Common myeloid progenitor, CD34-positive (primary cell): ENCODE measurements at regions not wholly inside any gene's neighbourhood (a gene's known extent, or its start where the extent isn't known, plus 50 kb on each side); places are given as distances from the start of the nearest gene placed in this dataset.

Source experiments
- CTCF ChIA-PET: fragments of 350-600 bp; sonication (Branson Sonifier 250); formaldehyde crosslinking; loops from one replicate; lab custom pipeline; 2021; ENCODE audit warnings: antibody characterized with exemption; lab: Charles Lee
- POLR2A ChIA-PET: fragments of 350-600 bp; sonication (Branson Sonifier 250); formaldehyde crosslinking; loops from one replicate; lab custom pipeline; 2021; ENCODE audit warnings: antibody characterized with exemption; lab: Charles Lee
- DNase-seq, 3 donors: peaks; one replicate each; pipeline versions ENCODE4 v3.0.0 to v3.0.0-alpha.2; 2013
- H3K27ac ChIP-seq, 2 experiments: 1 replicate in 1 of 2; 2 replicates in 1 of 2; pipeline ENCODE4 v1.7.0; 2013; ENCODE audit warnings: inconsistent platforms in 2 of 2, low read length in 2 of 2, mild to moderate bottlenecking in 2 of 2, low read depth in 1 of 2, moderate library complexity in 1 of 2; ENCODE audit not compliant: severe bottlenecking in 2 of 2, insufficient read depth in 1 of 2, poor library complexity in 1 of 2
- H3K27me3 ChIP-seq, 5 experiments: replicated peaks in 2 of 5; 1 replicate in 3 of 5; 2 replicates in 2 of 5; pipeline versions ENCODE4 v1.6.1 to v1.7.0; 2013; ENCODE audit warnings: low read length in 4 of 5, mild to moderate bottlenecking in 2 of 5, moderate library complexity in 2 of 5, inconsistent platforms in 1 of 5; ENCODE audit not compliant: insufficient read depth in 5 of 5, control insufficient read depth in 4 of 5
- H3K36me3 ChIP-seq, 4 experiments: 1 replicate in 2 of 4; 2 replicates in 2 of 4; pipeline versions ENCODE4 v1.6.1 to v1.7.0; 2013; ENCODE audit warnings: low read length in 3 of 4, control low read depth in 1 of 4, mild to moderate bottlenecking in 1 of 4; ENCODE audit not compliant: control insufficient read depth in 4 of 4, insufficient read depth in 4 of 4
- H3K4me1 ChIP-seq, 4 experiments: 1 replicate in 3 of 4; 2 replicates in 1 of 4; pipeline versions ENCODE4 v1.6.1 to v1.7.1; 2013; ENCODE audit warnings: low read length in 3 of 4, mild to moderate bottlenecking in 3 of 4, control low read depth in 1 of 4, inconsistent platforms in 1 of 4, moderate library complexity in 1 of 4; ENCODE audit not compliant: control insufficient read depth in 4 of 4, insufficient read depth in 4 of 4; ENCODE audit errors: control extremely low read depth in 1 of 4
- H3K4me3 ChIP-seq, 7 experiments: 1 replicate in 4 of 7; 2 replicates in 3 of 7; pipeline versions ENCODE4 v1.5.1 to v1.7.0; 2013; ENCODE audit warnings: mild to moderate bottlenecking in 7 of 7, low read length in 6 of 7, moderate library complexity in 6 of 7, inconsistent platforms in 2 of 7, low read depth in 2 of 7, control low read depth in 1 of 7; ENCODE audit not compliant: insufficient read depth in 4 of 7, control insufficient read depth in 1 of 7; ENCODE audit errors: extremely low read depth in 1 of 7
- H3K9me3 ChIP-seq, 5 experiments: 1 replicate in 4 of 5; 2 replicates in 1 of 5; pipeline versions ENCODE4 v1.6.1 to v1.7.1; 2013; ENCODE audit warnings: low read length in 4 of 5, mild to moderate bottlenecking in 2 of 5, inconsistent platforms in 1 of 5, low read depth in 1 of 5, moderate library complexity in 1 of 5; ENCODE audit not compliant: control insufficient read depth in 4 of 5, insufficient read depth in 2 of 5; ENCODE audit errors: control extremely low read depth in 1 of 5
- WGBS: methylation state at CpG from one replicate; pipeline ENCODE4 v1.1.5; 2013; ENCODE audit not compliant: insufficient coverage; 5-methylcytosine and 5-hydroxymethylcytosine counted together

DNA sequence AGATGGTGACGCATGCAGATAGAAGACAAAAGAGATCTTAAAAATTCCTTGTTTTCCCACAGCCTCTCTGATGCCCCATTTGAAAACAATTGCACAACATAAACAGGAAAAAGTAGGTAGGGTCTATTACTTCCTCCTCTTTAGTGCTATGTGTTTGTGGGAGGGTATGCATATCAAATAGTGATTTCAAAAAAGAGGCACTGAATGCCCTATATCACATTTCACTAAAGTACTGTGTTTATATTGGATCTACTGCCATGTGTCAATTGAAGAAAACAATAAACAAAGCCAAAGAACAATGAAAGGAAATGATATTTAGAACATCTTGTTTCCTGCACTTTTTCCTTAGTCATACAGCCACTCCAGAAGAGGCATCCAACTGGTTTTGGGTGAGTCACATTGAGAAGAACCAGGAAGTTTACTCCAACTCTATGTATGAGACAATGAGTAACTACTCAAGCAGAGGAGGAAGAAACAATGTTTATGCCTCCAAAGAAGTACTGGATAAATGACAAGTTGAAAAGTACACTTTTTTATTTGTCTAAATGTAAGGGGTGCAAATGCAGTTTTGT is 583.6 kb downstream of the FBXO15 start:
- no CpG with 5 or more reads among the region's 1 CpG for WGBS
- Histone ChIP-seq H3K4me1 (no peaks in the 10 kb centered on the region), H3K9me3 (no peaks in the 10 kb centered on the region), H3K4me3 (no peak overlapping the region), H3K36me3 (no peaks in the 10 kb centered on the region), H3K27me3 (no peaks in the 10 kb centered on the region), H3K27ac (no peak overlapping the region)
- CTCF ChIA-PET, result no interaction called here
- peak in 1 of 3 donors; percentile 2 for DNase-seq
- POLR2A ChIA-PET, result no interaction called here

DNA sequence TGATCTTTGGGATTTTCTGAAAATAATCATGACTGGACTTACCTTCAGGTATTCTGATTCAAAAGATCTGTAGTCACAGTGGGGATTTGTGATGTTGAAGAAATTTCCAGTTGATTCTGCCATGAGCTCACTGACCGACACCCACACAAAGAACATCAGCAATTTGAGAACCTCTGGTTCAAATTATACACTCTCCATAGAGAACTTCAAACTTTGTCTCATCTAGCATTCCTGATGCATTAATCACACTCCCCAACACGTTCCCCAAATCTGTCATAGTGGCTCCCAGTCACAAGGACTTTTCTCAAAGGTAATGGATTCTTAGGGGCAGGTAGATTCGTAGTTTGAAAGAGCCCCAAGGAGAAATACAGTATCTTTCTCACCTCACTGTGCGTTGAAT is 584.3 kb downstream of the FBXO15 start:
- Histone ChIP-seq H3K4me1 (no peaks in the 10 kb centered on the region), H3K9me3 (no peaks in the 10 kb centered on the region), H3K27ac (no peak overlapping the region), H3K27me3 (no peaks in the 10 kb centered on the region), H3K36me3 (no peaks in the 10 kb centered on the region), H3K4me3 (no peak overlapping the region)
- DNase-seq, result no peak
- ChIA-PET POLR2A (no interaction called here), CTCF (no interaction called here)
- no CpG with 5 or more reads among the region's 4 CpGs for WGBS

DNA sequence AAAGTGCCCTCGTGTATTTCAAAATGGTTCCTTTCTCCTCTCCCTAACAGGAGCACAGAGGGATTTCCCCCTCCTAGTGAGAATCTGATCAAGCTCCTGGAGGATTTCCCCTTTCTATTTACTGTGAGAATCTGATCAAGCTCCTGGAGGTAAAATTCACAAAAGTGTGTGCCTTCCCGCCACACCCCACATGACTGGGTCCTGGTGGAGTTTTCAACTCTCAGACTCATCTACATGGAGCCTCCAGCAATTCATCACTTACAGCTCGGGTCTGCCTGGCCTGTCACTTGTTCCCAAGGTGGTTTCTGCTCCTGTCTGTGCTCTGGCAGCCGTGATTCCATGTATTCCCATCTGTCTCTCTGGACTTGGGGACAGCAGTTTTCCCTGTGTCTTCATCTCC is 590.7 kb downstream of the FBXO15 start:
- 93% methylated on average over 4 of the region's 4 CpGs for WGBS
- Histone ChIP-seq H3K36me3 (no peaks in the 10 kb centered on the region), H3K4me3 (no peak overlapping the region), H3K27ac (no peak overlapping the region), H3K4me1 (no peaks in the 10 kb centered on the region), H3K9me3 (no peaks in the 10 kb centered on the region), H3K27me3 (no peaks in the 10 kb centered on the region)
- DNase-seq, result no peak
- ChIA-PET CTCF (no interaction called here), POLR2A (no interaction called here)

DNA sequence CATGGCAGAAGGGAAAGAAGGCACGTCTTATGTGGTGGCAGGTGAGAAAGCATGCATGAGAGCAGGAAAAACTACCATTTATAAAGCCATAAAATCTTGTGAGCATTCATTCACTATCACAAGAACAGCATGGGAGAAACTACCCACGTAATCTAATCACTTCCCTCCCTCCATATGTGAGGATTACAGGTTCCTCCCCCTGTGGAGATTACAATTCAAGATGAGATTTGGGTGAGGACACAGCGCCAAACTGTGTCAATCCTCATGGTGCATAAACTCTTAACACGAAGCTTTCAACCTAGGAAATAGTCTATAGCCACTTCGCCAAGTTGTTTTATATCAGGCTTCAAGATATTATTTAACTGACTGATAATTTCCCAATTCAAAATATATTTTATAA is 595.5 kb downstream of the FBXO15 start:
- DNase-seq, result no peak
- H3K27ac ChIP-seq, result no peak overlapping the region
- H3K36me3 ChIP-seq, result no peaks in the 10 kb centered on the region
- H3K4me1 ChIP-seq, result no peaks in the 10 kb centered on the region
- ChIA-PET CTCF (no interaction called here), POLR2A (no interaction called here)
- no peak overlapping the region for H3K4me3 ChIP-seq
- H3K9me3 ChIP-seq, result no peaks in the 10 kb centered on the region
- WGBS, result no CpG with 5 or more reads among the region's 5 CpGs
- no peaks in the 10 kb centered on the region for H3K27me3 ChIP-seq

DNA sequence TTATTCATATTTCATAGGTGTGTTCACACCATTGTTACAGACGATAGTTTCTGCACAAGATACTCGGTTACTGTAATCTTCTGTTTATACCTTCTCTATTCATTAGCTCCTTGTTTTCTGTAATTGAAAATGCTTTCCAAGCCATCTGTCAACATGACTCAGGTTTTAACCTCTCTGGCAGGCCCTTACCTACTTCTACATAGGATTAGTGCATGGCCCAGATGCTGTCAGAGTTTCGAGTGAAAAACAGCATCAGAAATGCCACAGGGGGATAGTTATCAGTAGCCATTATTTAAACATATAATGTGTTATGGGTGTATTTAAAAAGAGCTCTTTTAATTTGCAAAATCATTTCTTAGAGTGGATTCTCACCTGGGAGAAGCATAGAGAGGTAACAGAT is 596.4 kb downstream of the FBXO15 start:
- 100% methylated on average over 2 of the region's 3 CpGs for WGBS
- Histone ChIP-seq H3K27ac (no peak overlapping the region), H3K4me3 (no peak overlapping the region), H3K4me1 (no peaks in the 10 kb centered on the region), H3K27me3 (no peaks in the 10 kb centered on the region), H3K36me3 (no peaks in the 10 kb centered on the region), H3K9me3 (no peaks in the 10 kb centered on the region)
- CTCF ChIA-PET, result no interaction called here
- POLR2A ChIA-PET, result no interaction called here
- no peak for DNase-seq

DNA sequence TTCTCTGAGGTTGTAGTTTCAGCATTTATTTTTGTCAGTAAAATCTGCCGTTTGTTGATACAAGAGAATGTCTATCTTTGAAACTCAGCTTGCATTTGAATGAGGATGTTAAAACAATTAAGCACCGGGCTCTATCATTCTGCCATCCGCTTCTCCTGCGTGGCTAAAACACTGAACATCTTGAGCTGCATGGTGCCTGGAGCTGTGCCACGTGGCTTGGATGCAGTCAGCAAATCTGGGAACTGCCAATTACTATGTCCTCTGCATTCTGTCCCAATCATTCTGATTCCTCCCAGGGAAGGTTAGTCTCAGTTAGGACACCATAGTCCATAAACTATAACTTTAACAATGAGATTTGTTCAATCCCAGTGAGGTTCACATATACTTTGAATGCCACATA is 598.4 kb downstream of the FBXO15 start:
- CTCF ChIA-PET, result no interaction called here
- POLR2A ChIA-PET, result no interaction called here
- Histone ChIP-seq H3K27ac (no peak overlapping the region), H3K9me3 (no peaks in the 10 kb centered on the region), H3K4me3 (no peak overlapping the region), H3K27me3 (no peaks in the 10 kb centered on the region), H3K4me1 (no peaks in the 10 kb centered on the region), H3K36me3 (no peaks in the 10 kb centered on the region)
- 98% methylated on average over 5 of the region's 5 CpGs for WGBS
- no peak for DNase-seq

DNA sequence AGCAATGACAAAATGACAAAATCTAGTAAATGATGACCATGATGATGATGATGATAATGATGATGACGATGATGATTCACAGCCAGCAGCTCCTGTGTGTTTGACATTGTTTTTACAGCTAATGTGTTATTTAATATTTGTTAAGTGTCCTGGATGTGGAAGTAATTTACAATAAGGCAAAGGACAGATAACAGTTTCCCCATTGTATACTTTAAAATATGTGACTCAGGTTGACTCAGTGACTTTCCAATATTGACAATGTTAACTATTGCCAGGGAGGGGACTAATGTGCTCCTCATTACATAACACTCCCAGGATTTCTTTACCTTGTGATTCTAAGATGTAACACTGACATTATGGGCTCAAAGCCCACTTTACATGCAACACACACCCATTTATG is 602.2 kb downstream of the FBXO15 start:
- Histone ChIP-seq H3K9me3 (no peaks in the 10 kb centered on the region), H3K27me3 (no peaks in the 10 kb centered on the region), H3K4me3 (no peak overlapping the region), H3K27ac (no peak overlapping the region), H3K36me3 (no peaks in the 10 kb centered on the region), H3K4me1 (no peaks in the 10 kb centered on the region)
- WGBS, result 0% methylated on average over 1 of the region's 1 CpG
- DNase-seq, result no peak
- CTCF ChIA-PET, result no interaction called here
- POLR2A ChIA-PET, result no interaction called here
